ENCODE measurements at regions not wholly inside any gene's neighbourhood (a gene's known extent, or its start where the extent isn't known, plus 50 kb on each side); places are given as distances from the start of the nearest gene placed in this dataset.

GRCh38 chr12:76964784-76965571, 86.2 kb upstream of the CSRP2 start:
- Histone ChIP-seq H3K27me3 (ENCODE audit: insufficient read depth, low read length) (no peaks in the 10 kb centered on the region), H3K27ac (ENCODE audit: low read depth, low read length) (no peak overlapping the region), H3K36me3 (ENCODE audit: control insufficient read depth in 1 of 2, insufficient read depth in 2 of 2, low read length in 2 of 2) (no peaks in the 10 kb centered on the region), H3K9me2 (ENCODE audit: insufficient read depth) (no peaks in the 10 kb centered on the region), H3K9me3 (ENCODE audit: control insufficient read depth in 1 of 2, insufficient read depth in 1 of 2, low read depth in 1 of 2, low read length in 2 of 2) (no peaks in the 10 kb centered on the region), H3K9ac (ENCODE audit: low read length) (no peak overlapping the region), H3K79me2 (ENCODE audit: insufficient read depth, low read length) (no peaks in the 10 kb centered on the region), H4K20me1 (ENCODE audit: insufficient read depth) (no peaks in the 10 kb centered on the region), H2AFZ (ENCODE audit: low read depth, low read length, poor library complexity, severe bottlenecking) (no peak overlapping the region), H3K4me3 (replicated peaks in 1 of 2; ENCODE audit: low read depth in 1 of 2, low read length in 2 of 2) (no peak overlapping the region), H3K4me1 (ENCODE audit: control insufficient read depth in 1 of 2, insufficient read depth in 2 of 2, low read length in 2 of 2) (no peaks in the 10 kb centered on the region), H3K4me2 (ENCODE audit: low read length) (no peak overlapping the region)
- BruUV-seq (replicated peaks): no TSS peak
- CTCF ChIA-PET: no interaction called here
- no peak for TF ChIP-seq ZBTB33 (IDR thresholded peaks at IDR 0.05; ENCODE audit: extremely low read depth, insufficient replicate concordance, low read length)
- no peak for TF ChIP-seq ZNF274 (IDR thresholded peaks at IDR 0.05; ENCODE audit: low read depth, low read length)
- TF ChIP-seq YY1 (IDR thresholded peaks at IDR 0.05; ENCODE audit: extremely low read depth, insufficient replicate concordance, low read depth, low read length): no peak
- no peak for TF ChIP-seq MAX (IDR thresholded peaks at IDR 0.05)
- no peak for TF ChIP-seq SP1 (IDR thresholded peaks at IDR 0.05; ENCODE audit: low read depth)
- no peak for TF ChIP-seq CEBPB (IDR thresholded peaks at IDR 0.05; ENCODE audit: low read depth)
- TF ChIP-seq EZH2 (IDR thresholded peaks at IDR 0.05): no peak
- no peak for TF ChIP-seq CTCF (IDR thresholded peaks at IDR 0.05 in 2 of 3, conservative IDR thresholded peaks at IDR 0.05 in 1 of 3; ENCODE audit: borderline replicate concordance in 1 of 3, insufficient read depth in 1 of 3, low read depth in 2 of 3, low read length in 2 of 3)
- no peak for TF ChIP-seq SRF (IDR thresholded peaks at IDR 0.05; ENCODE audit: low read depth)
- no peak for TF ChIP-seq POLR2A (IDR thresholded peaks at IDR 0.05; ENCODE audit: borderline replicate concordance, extremely low read depth, insufficient read depth, insufficient read length)
- no peak for TF ChIP-seq JUND (IDR thresholded peaks at IDR 0.05)
- no peak for TF ChIP-seq POLR2AphosphoS5 (IDR thresholded peaks at IDR 0.05; ENCODE audit: low read depth, low read length)
- no peak for TF ChIP-seq ELF1 (IDR thresholded peaks at IDR 0.05; ENCODE audit: borderline replicate concordance, low read depth)
- TF ChIP-seq ATF3 (IDR thresholded peaks at IDR 0.05): no peak
- TF ChIP-seq EZH2phosphoT487 (IDR thresholded peaks at IDR 0.05; ENCODE audit: borderline replicate concordance): no peak
- TF ChIP-seq REST (IDR thresholded peaks at IDR 0.05; ENCODE audit: low read depth): no peak
- ATAC-seq: no peak
- intact Hi-C loops (cut with micrococcal nuclease): no loop called here
- POLR2A ChIA-PET: no interaction called here
- RAD21 ChIA-PET (ENCODE audit: low non-redundant PET in 1 of 2, low total read pairs in 2 of 2, uncharacterized antibody in 2 of 2, unreplicated experiment in 2 of 2): no interaction called here
- DNase-seq (ENCODE audit: low read depth, low spot score): no peak

Data from HCT116 (cell line).